ENCODE measurements at regions not wholly inside any gene's neighbourhood (a gene's known extent, or its start where the extent isn't known, plus 50 kb on each side); places are given as distances from the start of the nearest gene placed in this dataset.

- TF ChIP-seq CTCF (IDR thresholded peaks at IDR 0.05; ENCODE audit: low read length) (no peak), EZH2 (optimal IDR thresholded peaks at IDR 0.05; ENCODE audit: low read depth, low read length) (no peak), EZH2phosphoT487 (IDR thresholded peaks at IDR 0.05; ENCODE audit: low read length) (no peak)
- H3K9me2 ChIP-seq (replicated peaks; ENCODE audit: insufficient read depth, low read length): no peaks in the 10 kb centered on the region
- H3K9me3 ChIP-seq (replicated peaks; ENCODE audit: insufficient read depth, low read length): no peaks in the 10 kb centered on the region
- no peaks in the 10 kb centered on the region for H3F3A ChIP-seq (ENCODE audit: insufficient read depth, low read length)
- H3K4me3 ChIP-seq (ENCODE audit: low read length): no peak overlapping the region
- no peaks in the 10 kb centered on the region for H3K27me3 ChIP-seq (replicated peaks; ENCODE audit: insufficient read depth, low read length)
- no peaks in the 10 kb centered on the region for H3K36me3 ChIP-seq (replicated peaks; ENCODE audit: insufficient read depth, low read length)
- no peaks in the 10 kb centered on the region for H4K20me1 ChIP-seq (ENCODE audit: insufficient read depth, low read length)
- no peak overlapping the region for H3K4me2 ChIP-seq (ENCODE audit: low read depth, low read length)
- no peak overlapping the region for H3K27ac ChIP-seq (ENCODE audit: low read length)
- no peak overlapping the region for H3K9ac ChIP-seq (ENCODE audit: low read length)
- DNase-seq: no peak
- H3K4me1 ChIP-seq (ENCODE audit: low read length): peaks cover 9% of the 10 kb centered on the region
- no peak overlapping the region for H2AFZ ChIP-seq (ENCODE audit: low read length)
- no peaks in the 10 kb centered on the region for H3K79me2 ChIP-seq (ENCODE audit: low read length)
Measured at GRCh38 chr16:14373896-14374295, 256.2 kb downstream of the PARN start.

GRCh38 chr16:14373406-14373805 is 256.7 kb downstream of the PARN start:
- no peaks in the 10 kb centered on the region for H3K9me2 ChIP-seq (replicated peaks; ENCODE audit: insufficient read depth, low read length)
- H3F3A ChIP-seq (ENCODE audit: insufficient read depth, low read length): no peaks in the 10 kb centered on the region
- H2AFZ ChIP-seq (ENCODE audit: low read length): no peak overlapping the region
- no peak overlapping the region for H3K4me2 ChIP-seq (ENCODE audit: low read depth, low read length)
- H3K4me3 ChIP-seq (ENCODE audit: low read length): no peak overlapping the region
- H3K27me3 ChIP-seq (replicated peaks; ENCODE audit: insufficient read depth, low read length): no peaks in the 10 kb centered on the region
- H4K20me1 ChIP-seq (ENCODE audit: insufficient read depth, low read length): no peaks in the 10 kb centered on the region
- H3K9ac ChIP-seq (ENCODE audit: low read length): no peak overlapping the region
- no peaks in the 10 kb centered on the region for H3K79me2 ChIP-seq (ENCODE audit: low read length)
- H3K9me3 ChIP-seq (replicated peaks; ENCODE audit: insufficient read depth, low read length): no peaks in the 10 kb centered on the region
- TF ChIP-seq CTCF (IDR thresholded peaks at IDR 0.05; ENCODE audit: low read length) (no peak), EZH2phosphoT487 (IDR thresholded peaks at IDR 0.05; ENCODE audit: low read length) (no peak)
- H3K36me3 ChIP-seq (replicated peaks; ENCODE audit: insufficient read depth, low read length): no peaks in the 10 kb centered on the region
- no peak for DNase-seq
- peaks cover 4% of the 10 kb centered on the region for H3K4me1 ChIP-seq (ENCODE audit: low read length)
- no peak overlapping the region for H3K27ac ChIP-seq (ENCODE audit: low read length)

GRCh38 chr16:14372471-14372870 is 257.6 kb downstream of the PARN start:
- H3K27me3 ChIP-seq (replicated peaks; ENCODE audit: insufficient read depth, low read length): no peaks in the 10 kb centered on the region
- H3K9me3 ChIP-seq (replicated peaks; ENCODE audit: insufficient read depth, low read length): no peaks in the 10 kb centered on the region
- H3K27ac ChIP-seq (ENCODE audit: low read length): no peak overlapping the region
- no peaks in the 10 kb centered on the region for H3K9me2 ChIP-seq (replicated peaks; ENCODE audit: insufficient read depth, low read length)
- H3K4me3 ChIP-seq (ENCODE audit: low read length): no peak overlapping the region
- H2AFZ ChIP-seq (ENCODE audit: low read length): no peak overlapping the region
- no peaks in the 10 kb centered on the region for H3K36me3 ChIP-seq (replicated peaks; ENCODE audit: insufficient read depth, low read length)
- H3K4me2 ChIP-seq (ENCODE audit: low read depth, low read length): no peak overlapping the region
- DNase-seq: no peak
- no peaks in the 10 kb centered on the region for H3F3A ChIP-seq (ENCODE audit: insufficient read depth, low read length)
- H3K4me1 ChIP-seq (ENCODE audit: low read length): no peaks in the 10 kb centered on the region
- H3K79me2 ChIP-seq (ENCODE audit: low read length): no peaks in the 10 kb centered on the region
- H3K9ac ChIP-seq (ENCODE audit: low read length): no peak overlapping the region
- no peak for TF ChIP-seq EZH2 (optimal IDR thresholded peaks at IDR 0.05; ENCODE audit: low read depth, low read length)
- TF ChIP-seq CTCF (IDR thresholded peaks at IDR 0.05; ENCODE audit: low read length): no peak
- no peak for TF ChIP-seq EZH2phosphoT487 (IDR thresholded peaks at IDR 0.05; ENCODE audit: low read length)
- no peaks in the 10 kb centered on the region for H4K20me1 ChIP-seq (ENCODE audit: insufficient read depth, low read length)
